ENCODE measurements at regions not wholly inside any gene's neighbourhood (a gene's known extent, or its start where the extent isn't known, plus 50 kb on each side); places are given as distances from the start of the nearest gene placed in this dataset.

DNA sequence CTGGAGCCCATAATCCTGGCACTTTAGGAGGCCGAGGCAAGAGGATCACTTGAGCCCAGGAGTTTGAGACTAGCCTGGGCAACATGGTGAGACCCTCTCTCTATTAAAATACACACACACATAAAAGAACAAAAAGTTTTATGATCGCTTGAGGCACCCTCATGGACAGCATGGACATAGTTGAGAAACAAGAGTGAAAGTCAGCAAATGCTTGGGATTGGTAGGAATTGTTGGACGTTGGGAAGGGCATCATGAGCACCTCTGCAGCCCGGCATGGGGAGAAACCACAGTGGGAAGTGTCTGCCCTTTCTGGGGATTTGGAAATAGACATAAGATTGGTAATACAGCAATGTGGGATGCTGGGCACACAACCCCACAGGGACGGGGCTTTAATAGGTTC lies 231.9 kb upstream of the FOXN3 start:
- peaks cover 0 to 3% (median 0%) of the 10 kb centered on the region in 3 donors for H3K36me3 Mint-ChIP-seq
- peaks cover 4 to 13% of the 10 kb centered on the region in 2 donors for H3K4me1 Mint-ChIP-seq
- no peak overlapping the region for H3K4me3 Mint-ChIP-seq
- DNase-seq, result no peak
- no peaks in the 10 kb centered on the region for H3K9me3 Mint-ChIP-seq
- peaks cover 0 to 6% (median 5%) of the 10 kb centered on the region in 3 donors for H3K27me3 Mint-ChIP-seq (ENCODE audit: low read depth in 3 of 3)
- no peak overlapping the region for H3K27ac Mint-ChIP-seq

GRCh38 chr14:89648510-89648909 lies 231.5 kb upstream of the FOXN3 start:
- H3K4me1 Mint-ChIP-seq, result peaks cover 4 to 13% of the 10 kb centered on the region in 2 donors
- peaks cover 0 to 6% (median 3%) of the 10 kb centered on the region in 3 donors for H3K27me3 Mint-ChIP-seq (ENCODE audit: low read depth in 3 of 3)
- no peak overlapping the region for H3K4me3 Mint-ChIP-seq
- H3K36me3 Mint-ChIP-seq, result no peaks in the 10 kb centered on the region
- H3K27ac Mint-ChIP-seq, result no peak overlapping the region
- H3K9me3 Mint-ChIP-seq, result no peaks in the 10 kb centered on the region
- DNase-seq, result no peak

DNA sequence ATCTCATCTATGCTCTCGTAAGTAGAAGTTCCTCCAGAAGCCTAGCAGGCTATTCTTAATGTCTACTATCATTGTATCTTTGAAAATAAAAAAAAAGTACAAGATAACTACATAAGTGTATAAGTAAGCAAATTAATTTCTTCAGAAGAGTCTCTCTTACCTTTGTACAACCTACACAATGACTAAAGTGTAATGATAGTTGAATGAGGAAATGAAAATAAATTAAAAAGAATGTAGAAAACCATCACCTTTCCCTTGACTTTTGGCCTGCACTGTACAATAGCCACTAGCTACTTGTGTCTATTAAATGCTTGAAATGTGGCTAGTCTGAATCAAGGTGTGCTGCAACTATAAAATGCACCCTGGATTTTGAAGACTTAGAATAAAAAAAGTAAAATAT lies 229.9 kb upstream of the FOXN3 start:
- Mint-ChIP-seq H3K9me3 (no peaks in the 10 kb centered on the region), H3K4me1 (peaks cover 6 to 20% of the 10 kb centered on the region in 2 donors), H3K4me3 (no peak overlapping the region), H3K36me3 (no peaks in the 10 kb centered on the region), H3K27ac (no peak overlapping the region), H3K27me3 (ENCODE audit: low read depth in 3 of 3) (peaks cover 2 to 3% (median 2%) of the 10 kb centered on the region in 3 donors)
- no peak for DNase-seq

- H3K27me3 Mint-ChIP-seq (ENCODE audit: low read depth in 3 of 3), result peaks cover under 1 to 2% (median 1%) of the 10 kb centered on the region in 3 donors
- no peaks in the 10 kb centered on the region for H3K9me3 Mint-ChIP-seq
- H3K36me3 Mint-ChIP-seq, result no peaks in the 10 kb centered on the region
- no peak for DNase-seq
- no peak overlapping the region for H3K4me3 Mint-ChIP-seq
- H3K27ac Mint-ChIP-seq, result no peak overlapping the region
- peaks cover 14 to 28% of the 10 kb centered on the region in 2 donors for H3K4me1 Mint-ChIP-seq
These were observed 227.6 kb upstream of the FOXN3 start for GRCh38 chr14:89644641-89645040.

DNA sequence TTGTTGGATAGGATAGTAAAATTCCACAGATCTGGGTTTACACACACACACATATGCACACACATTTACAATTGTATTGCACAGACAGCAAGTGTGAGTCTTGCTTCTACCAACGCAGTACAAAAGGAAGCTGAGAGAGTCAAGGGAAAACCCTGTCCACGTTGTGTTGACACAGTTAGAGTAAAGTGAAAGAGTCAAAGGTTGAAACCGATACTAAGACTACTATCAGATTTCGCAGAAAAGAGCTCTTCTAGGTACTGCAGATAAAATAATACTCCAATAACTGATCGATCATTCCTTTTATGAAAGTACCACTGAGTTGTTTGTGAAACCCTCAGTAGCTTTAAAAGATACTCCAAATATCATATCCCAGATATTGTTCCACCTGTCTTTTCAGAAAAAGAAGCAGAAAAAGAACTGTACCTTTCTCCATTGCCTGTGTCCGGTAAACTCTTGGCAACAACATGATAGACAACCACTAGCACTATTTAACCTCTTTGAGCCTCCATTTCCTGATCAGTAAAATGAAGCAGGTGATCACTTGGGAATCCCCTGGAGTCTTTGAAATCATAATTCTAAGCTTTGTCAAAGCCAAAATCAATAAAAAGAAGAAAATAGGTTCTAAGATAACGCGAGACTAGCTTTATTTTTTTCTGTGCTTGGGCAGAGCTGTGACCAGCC lies 224.6 kb upstream of the FOXN3 start:
- H3K4me1 Mint-ChIP-seq, result peaks cover 20 to 32% of the 10 kb centered on the region in 2 donors
- H3K27ac Mint-ChIP-seq, result peak overlapping the region; percentile 59 to 86 (median 78)
- peak overlapping the region; percentile 1 to 68 (median 37) for H3K4me3 Mint-ChIP-seq
- peaks cover 0 to 3% (median 2%) of the 10 kb centered on the region in 3 donors for H3K27me3 Mint-ChIP-seq (ENCODE audit: low read depth in 3 of 3)
- peaks cover 0 to 3% (median 0%) of the 10 kb centered on the region in 3 donors for H3K36me3 Mint-ChIP-seq
- peak in 2 of 3 donors; percentile 18 to 21 for DNase-seq
- H3K9me3 Mint-ChIP-seq, result no peaks in the 10 kb centered on the region

GRCh38 chr14:89640141-89640540 lies 223.1 kb upstream of the FOXN3 start:
- no peak overlapping the region for H3K4me3 Mint-ChIP-seq
- peaks cover 20 to 32% of the 10 kb centered on the region in 2 donors for H3K4me1 Mint-ChIP-seq

GRCh38 chr14:89639687-89640086 lies 222.7 kb upstream of the FOXN3 start:
- H3K27ac Mint-ChIP-seq, result peak overlapping the region in 1 of 6 donors; percentile 3
- peaks cover 20 to 32% of the 10 kb centered on the region in 2 donors for H3K4me1 Mint-ChIP-seq
- no peaks in the 10 kb centered on the region for H3K9me3 Mint-ChIP-seq
- H3K36me3 Mint-ChIP-seq, result peaks cover 0 to 7% (median 0%) of the 10 kb centered on the region in 3 donors
- peaks cover 0 to 5% (median 2%) of the 10 kb centered on the region in 3 donors for H3K27me3 Mint-ChIP-seq (ENCODE audit: low read depth in 3 of 3)
- no peak overlapping the region for H3K4me3 Mint-ChIP-seq
- DNase-seq, result no peak

More at GRCh38 chr14:89640141-89640540, 223.1 kb upstream of the FOXN3 start:
- Mint-ChIP-seq H3K27ac (peak overlapping the region in 2 of 6 donors; percentile 3 to 31), H3K36me3 (peaks cover 0 to 7% (median 0%) of the 10 kb centered on the region in 3 donors), H3K27me3 (ENCODE audit: low read depth in 3 of 3) (peaks cover 0 to 5% (median 2%) of the 10 kb centered on the region in 3 donors), H3K9me3 (no peaks in the 10 kb centered on the region)
- no peak for DNase-seq

DNA sequence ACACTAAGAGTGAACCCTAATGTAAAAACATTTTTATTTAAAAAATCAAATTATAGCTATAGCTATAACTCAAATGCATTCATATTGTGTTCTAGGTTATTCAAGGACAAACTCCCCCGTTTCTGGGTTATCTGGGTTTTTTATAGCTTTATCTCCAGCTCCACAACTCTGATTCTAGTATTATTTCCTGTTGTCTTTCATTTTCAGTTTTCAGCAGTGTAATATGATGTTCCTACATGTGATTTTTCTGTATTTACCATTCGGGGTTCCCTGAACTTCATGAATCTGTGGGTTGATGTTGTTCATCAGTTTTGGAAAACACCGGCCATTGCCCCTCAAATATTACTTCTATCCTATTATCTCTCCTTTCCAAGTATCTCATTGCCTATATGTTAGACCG lies 221.9 kb upstream of the FOXN3 start:
- Mint-ChIP-seq H3K36me3 (peaks cover 0 to 7% (median 0%) of the 10 kb centered on the region in 3 donors), H3K27me3 (ENCODE audit: low read depth in 3 of 3) (peaks cover 0 to 5% (median 2%) of the 10 kb centered on the region in 3 donors), H3K27ac (peak overlapping the region in 3 of 6 donors; percentile 7 to 48 (median 26)), H3K4me3 (peak overlapping the region in 2 of 5 donors; percentile 18 to 31), H3K4me1 (peaks cover 20 to 32% of the 10 kb centered on the region in 2 donors), H3K9me3 (no peaks in the 10 kb centered on the region)
- no peak for DNase-seq

- no peak overlapping the region for H3K27ac Mint-ChIP-seq
- no peaks in the 10 kb centered on the region for H3K9me3 Mint-ChIP-seq
- peaks cover 26 to 38% of the 10 kb centered on the region in 2 donors for H3K4me1 Mint-ChIP-seq
- peaks cover 0 to 5% (median 1%) of the 10 kb centered on the region in 3 donors for H3K27me3 Mint-ChIP-seq (ENCODE audit: low read depth in 3 of 3)
- H3K4me3 Mint-ChIP-seq, result no peak overlapping the region
- peaks cover 0 to 7% (median 0%) of the 10 kb centered on the region in 3 donors for H3K36me3 Mint-ChIP-seq
- DNase-seq, result no peak
These were observed 220.5 kb upstream of the FOXN3 start for GRCh38 chr14:89637581-89637980.

DNA sequence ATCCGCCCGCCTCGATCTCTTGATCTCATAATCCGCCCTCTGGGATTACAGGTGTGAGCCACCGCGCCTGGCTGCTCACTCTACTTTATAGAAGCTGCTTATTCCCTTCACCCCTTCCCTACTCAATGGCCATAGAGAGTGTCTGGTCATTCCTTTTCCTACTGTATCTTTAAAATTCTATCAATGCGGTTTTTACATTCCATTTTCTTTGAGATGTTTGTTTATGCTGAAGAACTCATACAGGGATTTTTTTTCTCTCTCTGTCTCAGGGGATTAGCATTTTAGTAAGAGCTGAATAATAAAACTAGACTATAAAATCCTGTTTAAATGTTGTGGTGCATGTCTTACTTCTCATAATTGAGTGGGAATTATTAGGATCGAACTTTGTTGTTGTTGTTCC lies 218.6 kb upstream of the FOXN3 start:
- Mint-ChIP-seq H3K4me1 (peaks cover 24 to 33% of the 10 kb centered on the region in 2 donors), H3K9me3 (no peaks in the 10 kb centered on the region), H3K36me3 (peaks cover 0 to 7% (median 0%) of the 10 kb centered on the region in 3 donors), H3K27ac (no peak overlapping the region), H3K4me3 (no peak overlapping the region), H3K27me3 (ENCODE audit: low read depth in 3 of 3) (peaks cover 0 to 5% (median 2%) of the 10 kb centered on the region in 3 donors)
- DNase-seq, result no peak

DNA sequence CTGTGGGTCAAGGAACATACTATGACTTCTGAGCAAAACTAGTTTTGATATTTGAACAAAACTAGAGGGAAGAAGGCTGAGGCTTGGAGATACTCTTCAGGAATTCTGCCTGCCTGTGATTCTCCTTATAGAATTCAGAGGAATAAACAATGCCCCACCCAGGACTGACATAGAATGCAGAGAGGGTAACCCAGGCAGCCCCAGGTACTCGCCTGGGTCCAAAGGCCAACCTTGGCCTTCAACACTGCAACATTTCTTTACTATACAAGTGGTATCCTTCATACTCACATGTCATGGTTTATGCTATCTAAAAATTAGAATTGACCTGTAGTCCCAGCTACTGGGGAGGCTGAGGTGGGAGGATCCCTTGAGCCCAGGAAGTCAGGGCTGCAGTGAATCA lies 217.0 kb upstream of the FOXN3 start:
- Mint-ChIP-seq H3K27ac (no peak overlapping the region), H3K36me3 (peaks cover 0 to 7% (median 0%) of the 10 kb centered on the region in 3 donors), H3K27me3 (ENCODE audit: low read depth in 3 of 3) (peaks cover 0 to 4% (median 2%) of the 10 kb centered on the region in 3 donors), H3K9me3 (no peaks in the 10 kb centered on the region), H3K4me3 (no peak overlapping the region), H3K4me1 (peaks cover 35 to 44% of the 10 kb centered on the region in 2 donors)
- DNase-seq, result no peak

DNA sequence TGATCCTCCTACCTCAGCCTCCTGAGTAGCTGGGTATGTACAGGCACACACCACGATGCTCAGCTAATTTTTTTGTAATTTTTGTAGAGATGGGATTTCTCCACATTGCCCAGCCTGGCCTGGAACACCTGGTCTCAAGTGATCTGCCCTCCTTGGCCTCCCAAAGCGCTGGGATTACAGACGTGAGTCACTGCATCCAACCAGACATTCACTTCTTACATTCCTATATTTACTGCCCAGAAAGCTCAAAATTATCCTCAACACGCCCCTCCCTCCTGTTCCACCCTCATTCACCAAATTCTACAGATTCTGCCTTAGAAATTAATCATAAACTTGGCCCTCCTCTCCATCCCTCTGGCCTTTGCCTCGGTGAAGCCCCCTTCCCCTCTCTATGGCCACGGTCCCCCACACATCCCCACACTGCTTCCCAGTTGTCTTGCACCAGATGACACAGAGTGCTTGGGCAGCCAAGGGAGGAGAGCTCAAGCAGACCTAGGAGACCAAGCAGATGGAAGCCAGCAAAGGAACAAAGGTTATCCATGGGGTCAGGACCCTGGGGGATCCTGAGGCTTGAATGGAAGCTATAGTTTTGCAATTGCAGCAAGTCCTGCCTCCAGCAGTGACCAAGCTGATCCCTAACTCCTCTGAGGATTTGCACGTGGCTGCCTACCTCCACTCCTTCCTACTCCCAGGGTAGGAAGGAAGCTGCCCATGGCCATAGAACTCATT lies 213.2 kb upstream of the FOXN3 start:
- H3K9me3 Mint-ChIP-seq, result peaks cover 0 to 13% (median 0%) of the 10 kb centered on the region in 6 donors
- peaks cover 0 to 4% (median 3%) of the 10 kb centered on the region in 3 donors for H3K36me3 Mint-ChIP-seq

GRCh38 chr14:89629383-89629782 lies 212.3 kb upstream of the FOXN3 start:
- DNase-seq, result no peak
- Mint-ChIP-seq H3K4me3 (peak overlapping the region in 1 of 5 donors; percentile 1), H3K36me3 (peaks cover 0 to 4% (median 3%) of the 10 kb centered on the region in 3 donors), H3K4me1 (peaks cover 72 to 80% of the 10 kb centered on the region in 2 donors), H3K9me3 (peaks cover 0 to 13% (median 0%) of the 10 kb centered on the region in 6 donors), H3K27me3 (ENCODE audit: low read depth in 3 of 3) (peaks cover 3 to 12% (median 6%) of the 10 kb centered on the region in 3 donors), H3K27ac (peak overlapping the region in 3 of 6 donors; percentile 71 to 78 (median 72))

More for the DNA sequence above, 213.2 kb upstream of the FOXN3 start:
- Mint-ChIP-seq H3K4me1 (peaks cover 64 to 71% of the 10 kb centered on the region in 2 donors), H3K27ac (peak overlapping the region in 2 of 6 donors; percentile 22 to 71), H3K4me3 (peak overlapping the region in 1 of 5 donors; percentile 38), H3K27me3 (ENCODE audit: low read depth in 3 of 3) (peaks cover 3 to 12% (median 6%) of the 10 kb centered on the region in 3 donors)
- DNase-seq, result no peak
